Immature natural killer cell (primary cell): ENCODE measurements at regions not wholly inside any gene's neighbourhood (a gene's known extent, or its start where the extent isn't known, plus 50 kb on each side); places are given as distances from the start of the nearest gene placed in this dataset.
"Not testable (repeated sequence)": the region's sequence is repeated elsewhere in the genome, so short reads cannot be mapped to it uniquely, and the experiment has no call there.

ENCODE experiments used
- DNase-seq, 3 donors: peaks; one replicate each; pipeline ENCODE4 v3.0.0; 2022; ENCODE audit warnings: mixed read lengths in 1 of 3
- H3K27ac Mint-ChIP-seq, 6 donors: one replicate each; pipeline ENCODE4 v1.8.0; 2020; ENCODE audit warnings: mixed read lengths in 6 of 6, mild to moderate bottlenecking in 5 of 6, inconsistent platforms in 4 of 6, moderate library complexity in 3 of 6
- H3K27me3 Mint-ChIP-seq, 3 donors: one replicate each; pipeline ENCODE4 v1.8.0; 2020 to 2021; ENCODE audit warnings: low read depth in 3 of 3, mild to moderate bottlenecking in 3 of 3, mixed read lengths in 3 of 3, moderate library complexity in 3 of 3, inconsistent platforms in 1 of 3
- H3K36me3 Mint-ChIP-seq, 3 donors: one replicate each; pipeline ENCODE4 v1.8.0; 2020; ENCODE audit warnings: mixed read lengths in 3 of 3, inconsistent platforms in 2 of 3, mild to moderate bottlenecking in 2 of 3
- H3K4me1 Mint-ChIP-seq, 2 donors: one replicate each; pipeline ENCODE4 v1.8.0; 2020; ENCODE audit warnings: inconsistent platforms in 2 of 2, mild to moderate bottlenecking in 2 of 2, mixed read lengths in 2 of 2, moderate library complexity in 1 of 2
- H3K4me3 Mint-ChIP-seq, 5 donors: one replicate each; pipeline ENCODE4 v1.8.0; 2020; ENCODE audit warnings: mild to moderate bottlenecking in 5 of 5, mixed read lengths in 5 of 5, inconsistent platforms in 3 of 5, moderate library complexity in 3 of 5
- H3K9me3 Mint-ChIP-seq, 6 donors: one replicate each; pipeline ENCODE4 v1.8.0; 2020; ENCODE audit warnings: mild to moderate bottlenecking in 6 of 6, mixed read lengths in 6 of 6, inconsistent platforms in 4 of 6, moderate library complexity in 3 of 6

- Mint-ChIP-seq H3K27me3 (peaks cover 0 to 3% (median 0%) of the 10 kb centered on the region in 3 donors), H3K4me3 (no peak overlapping the region), H3K27ac (no peak overlapping the region), H3K36me3 (peaks cover 0 to 3% (median 0%) of the 10 kb centered on the region in 3 donors), H3K4me1 (no peaks in the 10 kb centered on the region), H3K9me3 (peaks cover 6 to 28% (median 21%) of the 10 kb centered on the region in 6 donors)
- DNase-seq = no peak
These were observed 156.6 kb downstream of the CDC14C start for GRCh38 chr7:49080896-49081475.

GRCh38 chr7:49088017-49088416 is 163.7 kb downstream of the CDC14C start:
- no peak for DNase-seq
- no peak overlapping the region for H3K27ac Mint-ChIP-seq

GRCh38 chr7:49089717-49090116 is 165.4 kb downstream of the CDC14C start:
- Mint-ChIP-seq H3K36me3 (no peaks in the 10 kb centered on the region), H3K9me3 (peaks cover 0 to 16% (median 5%) of the 10 kb centered on the region in 6 donors), H3K4me3 (no peak overlapping the region), H3K4me1 (no peaks in the 10 kb centered on the region), H3K27me3 (peaks cover 0 to 2% (median 0%) of the 10 kb centered on the region in 3 donors), H3K27ac (no peak overlapping the region)
- DNase-seq = no peak

More at GRCh38 chr7:49088017-49088416, 163.7 kb downstream of the CDC14C start:
- Mint-ChIP-seq H3K9me3 (peaks cover 0 to 16% (median 6%) of the 10 kb centered on the region in 6 donors), H3K4me3 (no peak overlapping the region), H3K36me3 (no peaks in the 10 kb centered on the region), H3K27me3 (peaks cover 0 to 3% (median 2%) of the 10 kb centered on the region in 3 donors), H3K4me1 (no peaks in the 10 kb centered on the region)

- H3K27me3 Mint-ChIP-seq = peaks cover 0 to 2% (median 0%) of the 10 kb centered on the region in 3 donors
- peaks cover 0 to 16% (median 7%) of the 10 kb centered on the region in 6 donors for H3K9me3 Mint-ChIP-seq
- no peak overlapping the region for H3K4me3 Mint-ChIP-seq
- no peak for DNase-seq
- no peaks in the 10 kb centered on the region for H3K4me1 Mint-ChIP-seq
- no peak overlapping the region for H3K27ac Mint-ChIP-seq
- H3K36me3 Mint-ChIP-seq = no peaks in the 10 kb centered on the region
These were observed 166.7 kb downstream of the CDC14C start for GRCh38 chr7:49091089-49091488.

GRCh38 chr7:49091519-49091918 is 167.2 kb downstream of the CDC14C start:
- Mint-ChIP-seq H3K27ac (no peak overlapping the region), H3K36me3 (no peaks in the 10 kb centered on the region), H3K9me3 (peaks cover 0 to 15% (median 6%) of the 10 kb centered on the region in 6 donors), H3K27me3 (peaks cover 0 to 2% (median 0%) of the 10 kb centered on the region in 3 donors), H3K4me3 (no peak overlapping the region), H3K4me1 (no peaks in the 10 kb centered on the region)
- no peak for DNase-seq

GRCh38 chr7:49093218-49093617 is 168.9 kb downstream of the CDC14C start:
- Mint-ChIP-seq H3K27ac (no peak overlapping the region), H3K9me3 (peaks cover 0 to 13% (median 7%) of the 10 kb centered on the region in 6 donors)

GRCh38 chr7:49094866-49095265 is 170.5 kb downstream of the CDC14C start:
- H3K9me3 Mint-ChIP-seq = peaks cover 3 to 17% (median 7%) of the 10 kb centered on the region in 6 donors
- peaks cover 0 to 2% (median 0%) of the 10 kb centered on the region in 3 donors for H3K27me3 Mint-ChIP-seq
- H3K4me1 Mint-ChIP-seq = no peaks in the 10 kb centered on the region
- no peak overlapping the region for H3K27ac Mint-ChIP-seq
- H3K36me3 Mint-ChIP-seq = no peaks in the 10 kb centered on the region
- H3K4me3 Mint-ChIP-seq = no peak overlapping the region
- DNase-seq = no peak

More at GRCh38 chr7:49093218-49093617, 168.9 kb downstream of the CDC14C start:
- peaks cover 0 to 2% (median 0%) of the 10 kb centered on the region in 3 donors for H3K27me3 Mint-ChIP-seq
- H3K4me3 Mint-ChIP-seq = no peak overlapping the region
- H3K36me3 Mint-ChIP-seq = no peaks in the 10 kb centered on the region
- no peak for DNase-seq
- no peaks in the 10 kb centered on the region for H3K4me1 Mint-ChIP-seq

GRCh38 chr7:49099587-49100326 is 175.4 kb downstream of the CDC14C start:
- H3K36me3 Mint-ChIP-seq = no peaks in the 10 kb centered on the region
- no peak overlapping the region for H3K27ac Mint-ChIP-seq
- no peaks in the 10 kb centered on the region for H3K4me1 Mint-ChIP-seq
- no peak for DNase-seq
- H3K4me3 Mint-ChIP-seq = no peak overlapping the region
- H3K9me3 Mint-ChIP-seq = peaks cover 3 to 19% (median 6%) of the 10 kb centered on the region in 6 donors
- no peaks in the 10 kb centered on the region for H3K27me3 Mint-ChIP-seq

GRCh38 chr7:49100908-49101740 is 176.8 kb downstream of the CDC14C start:
- not testable (repeated sequence) for H3K36me3 Mint-ChIP-seq, DNase-seq, H3K4me3 Mint-ChIP-seq, H3K4me1 Mint-ChIP-seq, H3K27ac Mint-ChIP-seq, H3K27me3 Mint-ChIP-seq
- peaks cover 1 to 19% (median 5%) of the 10 kb centered on the region in 6 donors for H3K9me3 Mint-ChIP-seq

- DNase-seq = no peak
- Mint-ChIP-seq H3K4me3 (no peak overlapping the region), H3K9me3 (peaks cover 5 to 21% (median 10%) of the 10 kb centered on the region in 6 donors), H3K27me3 (no peaks in the 10 kb centered on the region), H3K27ac (no peak overlapping the region), H3K36me3 (no peaks in the 10 kb centered on the region), H3K4me1 (no peaks in the 10 kb centered on the region)
These were observed 178.1 kb downstream of the CDC14C start for GRCh38 chr7:49102411-49102810.

- peaks cover 7 to 22% (median 8%) of the 10 kb centered on the region in 6 donors for H3K9me3 Mint-ChIP-seq
- H3K4me3 Mint-ChIP-seq = no peak overlapping the region
- H3K36me3 Mint-ChIP-seq = no peaks in the 10 kb centered on the region
- no peak for DNase-seq
- no peaks in the 10 kb centered on the region for H3K4me1 Mint-ChIP-seq
- no peaks in the 10 kb centered on the region for H3K27me3 Mint-ChIP-seq
- H3K27ac Mint-ChIP-seq = no peak overlapping the region
These were observed 187.4 kb downstream of the CDC14C start for GRCh38 chr7:49111706-49112105.

GRCh38 chr7:49112222-49112621 is 187.9 kb downstream of the CDC14C start:
- Mint-ChIP-seq H3K27ac (no peak overlapping the region), H3K4me1 (no peaks in the 10 kb centered on the region), H3K4me3 (no peak overlapping the region), H3K36me3 (no peaks in the 10 kb centered on the region), H3K27me3 (no peaks in the 10 kb centered on the region), H3K9me3 (peaks cover 4 to 22% (median 6%) of the 10 kb centered on the region in 6 donors)
- no peak for DNase-seq

GRCh38 chr7:49112647-49113046 is 188.3 kb downstream of the CDC14C start:
- H3K27me3 Mint-ChIP-seq = no peaks in the 10 kb centered on the region
- no peak overlapping the region for H3K4me3 Mint-ChIP-seq
- peaks cover 4 to 22% (median 6%) of the 10 kb centered on the region in 6 donors for H3K9me3 Mint-ChIP-seq

GRCh38 chr7:49119706-49120105 is 195.4 kb downstream of the CDC14C start:
- peaks cover 0 to 3% (median 3%) of the 10 kb centered on the region in 3 donors for H3K36me3 Mint-ChIP-seq
- H3K9me3 Mint-ChIP-seq = peaks cover 5 to 27% (median 16%) of the 10 kb centered on the region in 6 donors
- DNase-seq = no peak
- H3K4me1 Mint-ChIP-seq = no peaks in the 10 kb centered on the region
- no peak overlapping the region for H3K27ac Mint-ChIP-seq
- H3K4me3 Mint-ChIP-seq = no peak overlapping the region
- H3K27me3 Mint-ChIP-seq = no peaks in the 10 kb centered on the region

More at GRCh38 chr7:49112647-49113046, 188.3 kb downstream of the CDC14C start:
- Mint-ChIP-seq H3K4me1 (no peaks in the 10 kb centered on the region), H3K36me3 (no peaks in the 10 kb centered on the region), H3K27ac (no peak overlapping the region)
- no peak for DNase-seq
